H9 (cell line): ENCODE measurements at regions not wholly inside any gene's neighbourhood (a gene's known extent, or its start where the extent isn't known, plus 50 kb on each side); places are given as distances from the start of the nearest gene placed in this dataset.
A peak's percentile ranks its signal among the peaks of the same experiment; 100 is the strongest.

ENCODE experiments used
- DNase-seq: peaks from one replicate; pipeline ENCODE4 v3.0.0-alpha.2; 2017
- H2AFZ ChIP-seq: one replicate; pipeline ENCODE4 v1.6.1; 2013; ENCODE audit warnings: mild to moderate bottlenecking, low read length, control low read depth, moderate library complexity
- H2AK5ac ChIP-seq: 2 replicates; pipeline ENCODE4 v1.6.1; 2013; ENCODE audit warnings: low read length, control low read depth, mixed read lengths; ENCODE audit not compliant: insufficient read length
- H2BK120ac ChIP-seq: one replicate; pipeline ENCODE4 v1.6.1; 2013; ENCODE audit warnings: low read depth, mild to moderate bottlenecking, low read length, control low read depth, inconsistent platforms; ENCODE audit not compliant: poor library complexity, severe bottlenecking
- H2BK12ac ChIP-seq: 2 replicates; pipeline ENCODE4 v1.6.1; 2013; ENCODE audit warnings: low read length, control low read depth, mixed read lengths, low read depth; ENCODE audit not compliant: insufficient read length
- H2BK15ac ChIP-seq: 2 replicates; pipeline ENCODE4 v1.6.1; 2013; ENCODE audit warnings: low read depth, low read length, control low read depth
- H2BK20ac ChIP-seq: one replicate; pipeline ENCODE4 v1.6.1; 2013; ENCODE audit warnings: low read depth, mild to moderate bottlenecking, low read length, control low read depth, inconsistent platforms; ENCODE audit not compliant: poor library complexity, severe bottlenecking
- H2BK5ac ChIP-seq: 2 replicates; pipeline ENCODE4 v1.6.1; 2013; ENCODE audit warnings: low read length, control low read depth, mixed read lengths; ENCODE audit not compliant: insufficient read length
- H3K14ac ChIP-seq: 2 replicates; pipeline ENCODE4 v1.6.1; 2013; ENCODE audit warnings: low read length, control low read depth; ENCODE audit not compliant: insufficient read depth
- H3K18ac ChIP-seq: 2 replicates; pipeline ENCODE4 v1.6.1; 2013; ENCODE audit warnings: low read depth, mild to moderate bottlenecking, mixed read lengths, low read length, control low read depth; ENCODE audit not compliant: insufficient read length
- H3K23ac ChIP-seq: 2 replicates; pipeline ENCODE4 v1.6.1; 2013; ENCODE audit warnings: low read length, control low read depth, mixed read lengths, low read depth; ENCODE audit not compliant: insufficient read length
- H3K23me2 ChIP-seq: 2 replicates; pipeline ENCODE4 v1.6.1; 2013; ENCODE audit warnings: low read depth, mild to moderate bottlenecking, mixed read lengths, low read length, control low read depth; ENCODE audit not compliant: insufficient read length, poor library complexity, severe bottlenecking
- H3K27ac ChIP-seq: 2 replicates; pipeline ENCODE4 v1.5.1; 2013; ENCODE audit warnings: low read length, control low read depth, mixed read lengths, low read depth; ENCODE audit not compliant: insufficient read length
- H3K27me3 ChIP-seq: 2 replicates; pipeline ENCODE4 v1.6.1; 2013; ENCODE audit warnings: low read length, control low read depth, inconsistent platforms; ENCODE audit not compliant: insufficient read depth
- H3K4ac ChIP-seq: 2 replicates; pipeline ENCODE4 v1.6.1; 2013; ENCODE audit warnings: low read depth, mild to moderate bottlenecking, control low read depth, inconsistent platforms, low read length, moderate library complexity
- H3K4me1 ChIP-seq: 2 replicates; pipeline ENCODE4 v1.6.1; 2013; ENCODE audit warnings: low read length, control low read depth, inconsistent platforms; ENCODE audit not compliant: insufficient read depth
- H3K4me2 ChIP-seq: 2 replicates; pipeline ENCODE4 v1.6.1; 2013; ENCODE audit warnings: low read length, control low read depth, mixed read lengths; ENCODE audit not compliant: insufficient read length, insufficient read depth
- H3K56ac ChIP-seq: 2 replicates; pipeline ENCODE4 v1.6.1; 2013; ENCODE audit warnings: low read depth, mild to moderate bottlenecking, mixed read lengths, low read length, control low read depth; ENCODE audit not compliant: insufficient read length
- H3K79me1 ChIP-seq: 2 replicates; pipeline ENCODE4 v1.6.1; 2013; ENCODE audit warnings: low read depth, mild to moderate bottlenecking, moderate library complexity, low read length, control low read depth, inconsistent platforms; ENCODE audit not compliant: insufficient read depth, poor library complexity, severe bottlenecking
- H3K79me2 ChIP-seq: 2 replicates; pipeline ENCODE4 v1.6.1; 2013; ENCODE audit warnings: low read length, control low read depth, inconsistent platforms; ENCODE audit not compliant: insufficient read depth
- H3K9ac ChIP-seq: 2 replicates; pipeline ENCODE4 v1.6.1; 2013; ENCODE audit warnings: low read length, control low read depth, mixed read lengths; ENCODE audit not compliant: insufficient read length; ENCODE audit errors: extremely low read depth
- H3K9me3 ChIP-seq: one replicate; pipeline ENCODE4 v1.6.1; 2013; ENCODE audit warnings: low read depth, low read length, inconsistent platforms; ENCODE audit not compliant: control insufficient read depth
- H3T11ph ChIP-seq: one replicate; pipeline ENCODE4 v1.6.1; 2013; ENCODE audit warnings: mild to moderate bottlenecking, low read length, control low read depth, inconsistent platforms
- H4K20me1 ChIP-seq: one replicate; pipeline ENCODE4 v1.6.1; 2013; ENCODE audit not compliant: control insufficient read depth, insufficient read length, insufficient read depth
- H4K5ac ChIP-seq: 2 replicates; pipeline ENCODE4 v1.6.1; 2013; ENCODE audit warnings: low read depth, mild to moderate bottlenecking, mixed read lengths, low read length, control low read depth; ENCODE audit not compliant: insufficient read length
- H4K8ac ChIP-seq: replicated peaks from 2 replicates; pipeline ENCODE4 v1.6.1; 2013; ENCODE audit warnings: low read length, control low read depth, mixed read lengths, low read depth; ENCODE audit not compliant: insufficient read length
- H4K91ac ChIP-seq: 2 replicates; pipeline ENCODE4 v1.6.1; 2013; ENCODE audit warnings: low read depth, mild to moderate bottlenecking, moderate library complexity, mixed read lengths, low read length, control low read depth; ENCODE audit not compliant: insufficient read length
- H3K27ac Mint-ChIP-seq, 3 experiments: 2 replicates in 2 of 3; 3 replicates in 1 of 3; pipeline ENCODE4 v1.8.0; 2020 to 2021; ENCODE audit warnings: mixed read lengths in 3 of 3, mild to moderate bottlenecking in 1 of 3, moderate library complexity in 1 of 3
- H3K27me3 Mint-ChIP-seq: 2 replicates; pipeline ENCODE4 v1.8.0; 2021; ENCODE audit warnings: low read depth, mild to moderate bottlenecking, moderate library complexity, mixed read lengths
- H3K36me3 Mint-ChIP-seq, 3 experiments: 2 replicates in 2 of 3; 3 replicates in 1 of 3; pipeline ENCODE4 v1.8.0; 2020 to 2021; ENCODE audit warnings: low read depth in 3 of 3, mixed read lengths in 3 of 3; ENCODE audit not compliant: insufficient read depth in 1 of 3
- H3K4me1 Mint-ChIP-seq, 2 experiments: 2 replicates each; pipeline ENCODE4 v1.8.0; 2020; ENCODE audit warnings: mixed read lengths in 2 of 2
- H3K4me3 Mint-ChIP-seq, 2 experiments: 2 replicates in 1 of 2; 3 replicates in 1 of 2; pipeline ENCODE4 v1.8.0; 2020 to 2021; ENCODE audit warnings: mild to moderate bottlenecking in 2 of 2, mixed read lengths in 2 of 2, moderate library complexity in 1 of 2
- H3K9me3 Mint-ChIP-seq, 2 experiments: 2 replicates in 1 of 2; 3 replicates in 1 of 2; pipeline ENCODE4 v1.8.0; 2020; ENCODE audit warnings: mild to moderate bottlenecking in 2 of 2, mixed read lengths in 2 of 2, moderate library complexity in 1 of 2
- WGBS: extraction: QIAGEN DNeasy Blood & Tissue Kit; methylation state at CpG from one replicate; pipeline ENCODE4 v1.1.7; 2013; ENCODE audit warnings: missing lambda C conversion rate, low lambda C conversion rate, mixed read lengths; ENCODE audit not compliant: insufficient read length; ENCODE audit errors: extremely low coverage; 5-methylcytosine and 5-hydroxymethylcytosine counted together
- TF ChIP-seq, protein P1 (sequence below): fragments of 200-600 bp; sonication (generic); conservative IDR thresholded peaks from 3 replicates; pipeline ENCODE4 v1.8.0; 2021; ENCODE audit warnings: antibody characterized with exemption, mild to moderate bottlenecking

DNA sequence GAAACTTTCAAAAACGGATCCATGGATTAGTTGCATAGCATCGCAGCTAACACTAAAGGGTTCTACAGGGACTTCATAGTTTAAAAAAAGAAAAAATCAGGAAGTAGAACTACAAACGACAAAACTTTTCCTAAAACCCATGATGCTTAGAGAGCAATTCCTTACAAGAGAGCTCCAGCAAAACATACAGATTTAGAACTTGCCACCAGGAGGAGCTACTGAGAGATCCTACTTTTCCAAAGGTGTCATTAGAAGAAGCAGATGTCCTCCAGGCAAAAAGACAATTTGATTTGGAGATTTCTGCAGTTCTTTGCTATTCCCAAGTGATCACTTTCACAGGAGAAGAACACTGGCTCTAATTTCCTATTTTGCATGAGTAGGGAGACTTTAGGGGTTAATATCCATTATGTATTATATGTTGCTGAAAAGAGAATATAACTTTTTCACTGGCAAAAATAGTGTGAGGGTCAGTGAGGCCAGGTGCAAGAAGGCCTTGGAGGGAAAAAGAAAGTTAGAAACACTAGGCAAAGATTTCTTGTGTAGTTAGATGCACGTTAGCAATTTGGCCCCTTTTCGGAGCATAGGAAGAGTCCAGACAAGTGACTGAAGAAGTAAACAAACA, 436.2 kb downstream of the SUCLG1 start:
- no peaks in the 10 kb centered on the region for H3K9me3 ChIP-seq
- no peak overlapping the region for H3K27ac Mint-ChIP-seq
- H3K79me1 ChIP-seq, result no peaks in the 10 kb centered on the region
- H4K5ac ChIP-seq, result no peak overlapping the region
- H3K14ac ChIP-seq, result no peak overlapping the region
- no peaks in the 10 kb centered on the region for H3K79me2 ChIP-seq
- no peak overlapping the region for H2BK120ac ChIP-seq
- no peak overlapping the region for H2BK20ac ChIP-seq
- no peak overlapping the region for H3K4ac ChIP-seq
- H2AK5ac ChIP-seq, result no peak overlapping the region
- H3K27me3 ChIP-seq, result no peaks in the 10 kb centered on the region
- H3K9ac ChIP-seq, result no peak overlapping the region
- no peak overlapping the region for H4K91ac ChIP-seq
- H2AFZ ChIP-seq, result peak overlapping the region; percentile 23
- H3K36me3 Mint-ChIP-seq, result no peaks in the 10 kb centered on the region
- H3K4me1 ChIP-seq, result no peaks in the 10 kb centered on the region
- no peak overlapping the region for H2BK15ac ChIP-seq
- peak; percentile 40 for DNase-seq
- no peak overlapping the region for H2BK5ac ChIP-seq
- H3K4me2 ChIP-seq, result no peak overlapping the region
- no peaks in the 10 kb centered on the region for H4K20me1 ChIP-seq
- no peak overlapping the region for H3K27ac ChIP-seq
- H3K23me2 ChIP-seq, result no peaks in the 10 kb centered on the region
- H4K8ac ChIP-seq, result no peak overlapping the region
- no peak overlapping the region for H3T11ph ChIP-seq
- H3K23ac ChIP-seq, result no peak overlapping the region
- no peaks in the 10 kb centered on the region for H3K4me1 Mint-ChIP-seq
- H3K56ac ChIP-seq, result no peak overlapping the region
- H3K9me3 Mint-ChIP-seq, result peaks cover 0 to 3% of the 10 kb centered on the region in 2 experiments; a peak in 3 of 5 replicates
- H3K27me3 Mint-ChIP-seq, result no peaks in the 10 kb centered on the region
- WGBS, result no CpG with 5 or more reads among the region's 5 CpGs
- no peak overlapping the region for H2BK12ac ChIP-seq
- no peak overlapping the region for H3K4me3 Mint-ChIP-seq
- TF ChIP-seq, protein P1, sequence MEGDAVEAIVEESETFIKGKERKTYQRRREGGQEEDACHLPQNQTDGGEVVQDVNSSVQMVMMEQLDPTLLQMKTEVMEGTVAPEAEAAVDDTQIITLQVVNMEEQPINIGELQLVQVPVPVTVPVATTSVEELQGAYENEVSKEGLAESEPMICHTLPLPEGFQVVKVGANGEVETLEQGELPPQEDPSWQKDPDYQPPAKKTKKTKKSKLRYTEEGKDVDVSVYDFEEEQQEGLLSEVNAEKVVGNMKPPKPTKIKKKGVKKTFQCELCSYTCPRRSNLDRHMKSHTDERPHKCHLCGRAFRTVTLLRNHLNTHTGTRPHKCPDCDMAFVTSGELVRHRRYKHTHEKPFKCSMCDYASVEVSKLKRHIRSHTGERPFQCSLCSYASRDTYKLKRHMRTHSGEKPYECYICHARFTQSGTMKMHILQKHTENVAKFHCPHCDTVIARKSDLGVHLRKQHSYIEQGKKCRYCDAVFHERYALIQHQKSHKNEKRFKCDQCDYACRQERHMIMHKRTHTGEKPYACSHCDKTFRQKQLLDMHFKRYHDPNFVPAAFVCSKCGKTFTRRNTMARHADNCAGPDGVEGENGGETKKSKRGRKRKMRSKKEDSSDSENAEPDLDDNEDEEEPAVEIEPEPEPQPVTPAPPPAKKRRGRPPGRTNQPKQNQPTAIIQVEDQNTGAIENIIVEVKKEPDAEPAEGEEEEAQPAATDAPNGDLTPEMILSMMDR, result peak; percentile 90
- no peak overlapping the region for H3K18ac ChIP-seq
